Ishikawa (cell line): ENCODE measurements at regions not wholly inside any gene's neighbourhood (a gene's known extent, or its start where the extent isn't known, plus 50 kb on each side); places are given as distances from the start of the nearest gene placed in this dataset.

Experiments used
- CEBPB ChIP-seq: IDR thresholded peaks from 2 replicates; pipeline ENCODE4 v1.6.1; 2012
- EP300 ChIP-seq: IDR thresholded peaks from 2 replicates; pipeline ENCODE4 v1.6.1; 2012; ENCODE audit warnings: borderline replicate concordance
- MAX ChIP-seq: IDR thresholded peaks from 2 replicates; pipeline ENCODE4 v1.6.1; 2012
- REST ChIP-seq: IDR thresholded peaks from 2 replicates; pipeline ENCODE4 v1.6.1; 2012; ENCODE audit warnings: low read depth, mild to moderate bottlenecking
- TAF1 ChIP-seq: IDR thresholded peaks from 2 replicates; pipeline ENCODE4 v1.6.1; 2012; ENCODE audit warnings: low read depth, mild to moderate bottlenecking
- TCF12 ChIP-seq: IDR thresholded peaks from 2 replicates; pipeline ENCODE4 v1.6.1; 2012; ENCODE audit warnings: low read depth
- TEAD4 ChIP-seq: IDR thresholded peaks from 2 replicates; pipeline ENCODE4 v1.6.1; 2012

DNA sequence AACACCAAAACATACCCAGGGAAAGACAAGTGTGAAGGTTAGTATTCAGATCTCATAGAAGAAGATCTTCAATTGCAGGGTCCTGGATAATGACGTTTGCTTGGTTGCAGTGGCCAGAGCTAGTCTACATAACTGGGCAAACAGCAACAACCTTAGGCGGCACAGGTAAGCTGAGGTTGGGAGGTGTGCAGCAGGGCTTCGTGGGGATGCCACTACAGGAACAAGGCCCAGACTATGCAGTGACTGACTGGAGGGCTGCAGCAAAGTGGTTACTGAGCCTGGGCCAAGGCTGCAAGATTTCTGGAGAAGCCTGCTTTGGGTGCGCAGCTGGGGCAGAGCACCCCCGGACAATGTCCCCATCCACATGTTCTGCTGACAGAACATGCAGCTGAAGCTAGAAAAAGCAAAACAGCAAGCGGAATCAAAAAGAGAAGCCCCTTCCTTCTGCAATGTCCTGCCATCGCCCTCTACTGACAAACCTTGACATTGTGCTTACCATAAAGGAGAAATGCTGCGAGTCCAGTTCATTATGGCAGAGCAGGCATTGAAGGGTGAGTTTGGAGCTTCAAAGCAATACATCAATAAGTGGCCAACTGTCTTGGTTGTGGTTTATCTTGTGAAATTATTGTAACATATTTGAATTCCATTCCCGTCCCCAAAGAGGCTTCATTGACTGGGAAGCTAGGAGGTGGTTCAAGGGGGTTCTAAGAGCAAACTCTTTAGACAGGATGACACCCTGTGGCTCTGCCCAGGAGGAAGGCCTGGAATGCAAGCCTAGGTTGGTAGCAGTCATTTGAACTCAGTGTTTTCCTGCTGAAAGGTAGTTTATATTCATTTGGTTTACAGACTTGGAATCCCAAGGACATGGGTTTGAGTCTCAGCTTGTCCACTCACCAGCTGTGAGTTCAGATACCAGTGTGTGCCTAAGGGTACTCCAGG lies 217.0 kb downstream of the PDCD6IP start:
- TF ChIP-seq EP300: no peak
- TF ChIP-seq TAF1: no peak
- TF ChIP-seq TEAD4: no peak
- no peak for TF ChIP-seq TCF12
- TF ChIP-seq MAX: no peak
- TF ChIP-seq REST: no peak
- TF ChIP-seq CEBPB: no peak
